ENCODE measurements at regions not wholly inside any gene's neighbourhood (a gene's known extent, or its start where the extent isn't known, plus 50 kb on each side); places are given as distances from the start of the nearest gene placed in this dataset.

DNA sequence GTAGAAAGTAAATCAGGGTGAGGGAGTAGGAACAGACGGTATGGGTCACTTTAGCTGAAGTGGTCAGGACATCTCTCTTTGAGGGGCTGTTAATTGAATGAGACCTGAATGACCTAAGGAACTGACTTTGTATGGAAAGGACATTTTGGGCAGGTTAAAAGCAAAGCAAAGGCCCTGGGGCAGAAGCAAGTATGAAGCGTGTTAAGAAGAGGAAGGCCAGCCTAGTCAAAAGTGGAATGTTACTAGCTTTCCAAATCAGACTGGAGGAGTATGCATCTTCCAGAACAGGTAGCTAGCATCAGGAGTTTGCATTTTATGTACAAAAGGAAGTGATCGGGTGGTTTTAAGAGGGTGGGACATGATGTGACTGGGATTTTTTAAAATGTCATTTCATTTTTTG is 70.9 kb upstream of the PCGF5 start:
- no peak for DNase-seq

DNA sequence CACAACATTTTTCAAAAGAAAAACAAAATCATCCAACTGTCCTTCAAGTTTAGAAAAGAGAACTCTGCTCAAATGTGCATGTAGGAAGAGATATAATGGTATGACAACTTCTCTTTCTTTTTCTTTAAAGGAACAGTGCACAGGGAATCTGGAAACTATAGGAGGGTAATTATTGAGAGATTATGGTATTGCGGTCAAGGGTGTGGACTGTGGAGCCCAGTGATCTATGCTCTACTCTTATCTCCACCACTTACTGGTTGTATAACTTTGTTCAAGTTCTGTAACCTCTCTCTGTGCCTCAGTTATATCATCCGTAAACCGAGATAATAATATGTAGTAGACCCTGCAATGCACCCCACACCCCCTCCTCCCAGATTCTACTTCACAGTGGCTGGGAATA is 69.8 kb upstream of the PCGF5 start:
- no peak for DNase-seq

DNA sequence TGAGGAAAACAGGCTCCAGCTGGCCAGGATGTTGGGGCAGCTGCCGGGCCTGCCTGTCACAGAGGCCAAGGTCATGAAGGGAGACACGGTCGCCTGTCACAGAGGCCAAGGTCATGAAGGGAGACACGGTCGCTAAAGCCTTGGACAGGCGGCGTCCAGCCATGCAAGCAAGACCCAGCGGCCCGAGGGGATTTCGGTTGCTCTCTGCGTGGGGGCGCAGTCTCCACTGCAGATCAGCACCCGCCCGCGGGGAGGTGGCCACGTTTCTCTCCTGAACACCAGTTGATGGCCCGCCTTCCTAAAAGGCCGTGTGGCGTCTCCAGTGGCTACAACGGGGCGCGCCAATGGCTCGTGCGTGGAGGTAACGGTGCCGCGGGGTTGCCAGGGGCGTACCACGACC is 67.0 kb upstream of the PCGF5 start:
- no peak for DNase-seq

DNA sequence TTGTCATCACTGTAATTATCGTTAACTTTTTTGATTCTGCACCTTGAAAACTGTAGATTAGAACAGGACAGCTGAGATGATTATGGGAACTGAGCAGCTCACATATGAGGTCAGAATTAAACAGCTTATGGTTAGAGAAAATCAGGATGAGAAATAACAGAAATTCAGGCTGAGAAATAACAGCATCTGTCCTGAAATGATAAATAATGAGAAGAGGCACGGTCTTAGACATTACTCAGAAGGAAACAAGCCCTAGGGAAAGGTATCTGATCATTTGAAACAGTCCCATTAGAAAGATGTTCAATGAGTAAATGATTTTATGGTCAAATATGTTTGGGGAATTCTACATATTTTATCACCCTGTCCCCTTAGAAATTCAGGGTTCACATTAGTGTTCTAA is 65.6 kb upstream of the PCGF5 start:
- no peak for DNase-seq

DNA sequence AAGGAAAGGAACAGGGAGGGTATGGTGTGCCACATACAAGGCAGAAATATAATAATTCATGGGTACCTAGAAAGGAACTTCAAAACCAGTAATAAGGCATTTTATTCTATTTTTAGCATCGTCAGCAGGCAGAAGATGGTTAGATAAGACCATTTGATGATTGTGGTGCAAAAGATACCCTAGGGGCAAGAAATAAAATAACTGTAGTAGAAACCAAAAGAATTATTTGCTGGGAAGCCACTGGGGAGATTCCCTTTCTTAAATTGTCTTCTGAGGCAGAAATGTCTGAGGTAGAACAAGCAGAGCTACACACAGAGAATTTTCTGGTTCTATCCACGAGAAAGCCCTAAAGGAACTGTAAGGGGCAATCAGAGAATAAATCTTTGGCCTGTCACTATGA is 64.3 kb upstream of the PCGF5 start:
- DNase-seq, result no peak

DNA sequence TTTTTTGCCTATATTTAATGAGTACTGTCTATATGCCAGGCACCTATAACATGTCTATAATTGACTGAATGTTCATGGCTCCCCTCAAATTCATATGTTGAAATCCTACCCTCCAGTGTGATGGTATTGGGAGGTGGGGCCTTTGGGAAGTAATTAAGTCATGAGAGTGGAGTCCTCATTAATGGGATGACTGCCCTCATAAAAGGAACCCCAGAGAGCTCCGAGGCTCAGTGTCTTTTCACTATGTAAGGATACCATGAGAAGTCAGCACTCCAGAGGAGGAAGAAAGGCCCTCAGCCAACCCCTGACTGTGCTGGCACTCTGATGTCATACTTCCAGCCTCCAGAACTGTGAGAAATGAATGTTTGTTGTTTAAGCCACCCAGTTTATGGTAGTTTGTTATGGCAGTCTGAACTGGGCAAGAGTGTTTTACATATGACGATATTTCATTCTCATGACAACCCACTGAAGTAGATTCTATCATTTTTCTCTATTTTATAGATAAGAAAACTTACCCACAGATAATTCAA is 61.1 kb upstream of the PCGF5 start:
- DNase-seq, result no peak

DNA sequence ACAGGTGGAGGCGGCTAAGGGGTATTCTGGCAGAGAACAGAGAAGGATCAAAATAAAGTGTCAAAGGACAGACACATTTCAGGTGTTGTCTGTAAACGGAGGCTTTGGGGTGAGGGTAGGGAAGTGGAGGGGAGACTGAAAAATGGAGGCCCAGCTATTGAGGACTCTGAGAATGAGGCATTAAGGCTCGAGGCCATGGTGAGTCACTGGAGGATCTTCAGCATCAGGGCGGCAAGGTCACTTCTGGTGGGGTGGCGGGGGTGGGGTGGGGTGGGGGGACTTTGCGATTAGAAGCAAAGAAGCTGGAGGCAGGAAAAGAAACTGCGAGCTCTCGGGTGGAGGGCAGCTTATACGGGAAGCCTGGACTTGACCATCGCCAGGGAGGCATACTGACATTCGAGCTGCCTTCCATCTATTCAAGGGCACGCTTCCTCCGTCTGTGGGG is 58.4 kb upstream of the PCGF5 start:
- DNase-seq, result no peak

DNA sequence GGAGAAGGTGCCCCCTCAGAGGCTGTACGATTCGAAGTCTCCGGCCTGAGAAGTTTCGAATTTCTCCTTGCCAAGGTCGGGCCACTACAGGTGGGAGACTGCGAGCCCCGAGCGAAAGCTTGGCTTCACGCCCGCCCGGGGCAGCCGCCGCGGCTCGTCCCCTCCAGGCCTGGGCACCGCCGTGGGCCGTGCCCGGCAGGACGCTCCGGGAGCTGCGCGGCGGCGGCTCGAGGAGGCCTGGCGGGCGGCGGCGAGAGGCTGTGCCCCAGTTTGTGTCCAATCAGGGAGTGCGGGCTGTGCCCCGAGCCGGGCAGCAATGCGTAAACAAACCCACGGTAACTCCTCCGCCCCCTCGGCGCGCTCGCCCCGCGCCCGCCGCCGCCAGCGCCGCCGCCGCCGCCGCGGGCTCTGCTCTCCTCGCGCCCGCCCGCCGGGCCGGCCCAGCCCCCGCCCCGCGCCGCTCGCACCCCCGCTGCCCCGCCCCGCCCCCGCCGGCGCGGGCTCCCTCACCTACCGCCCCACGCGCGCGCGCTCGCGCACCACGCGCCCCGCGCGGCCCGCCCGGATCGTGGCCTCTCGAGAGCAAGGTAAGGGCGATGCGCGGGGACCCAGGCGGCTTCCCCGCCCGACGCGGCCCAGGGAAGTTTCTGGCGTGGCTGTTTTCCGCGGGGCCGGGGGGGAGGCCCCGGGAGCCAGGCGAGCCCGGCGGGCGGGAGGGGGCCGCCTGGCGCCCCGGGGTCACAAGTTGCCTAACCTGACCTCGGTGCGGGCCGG is 57.8 kb upstream of the PCGF5 start:
- DNase-seq, result peak; percentile 80

DNA sequence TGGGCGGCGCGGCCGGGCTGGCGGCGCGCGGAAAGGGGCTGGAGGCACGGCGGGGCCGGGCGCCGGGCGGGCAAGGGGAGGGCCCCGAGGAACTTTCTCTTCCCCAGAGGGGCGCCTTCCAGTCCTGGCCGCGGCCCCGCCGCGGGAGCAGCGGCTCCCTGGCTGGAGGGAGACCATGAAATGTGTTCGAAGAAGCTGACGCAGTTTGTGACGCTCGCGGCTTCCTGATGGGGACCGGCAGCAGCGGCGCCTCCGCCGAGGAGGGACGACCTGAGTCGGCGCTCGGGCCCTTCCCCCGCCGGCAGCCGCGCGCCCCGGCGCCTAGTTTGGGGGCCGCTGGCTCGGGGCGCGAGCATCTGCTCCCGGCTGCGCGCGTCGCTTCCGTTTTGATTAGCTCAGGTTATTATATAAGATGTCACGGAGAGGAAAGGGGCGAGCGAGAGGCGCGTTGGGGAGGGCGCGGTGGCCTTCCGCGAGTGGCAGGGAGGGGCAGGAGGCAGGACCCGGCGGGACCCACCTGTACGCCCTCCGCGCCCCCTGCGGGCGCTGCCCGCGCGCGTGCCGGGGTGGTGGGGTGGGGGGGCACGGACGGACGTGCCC is 57.1 kb upstream of the PCGF5 start:
- peak; percentile 90 for DNase-seq

DNA sequence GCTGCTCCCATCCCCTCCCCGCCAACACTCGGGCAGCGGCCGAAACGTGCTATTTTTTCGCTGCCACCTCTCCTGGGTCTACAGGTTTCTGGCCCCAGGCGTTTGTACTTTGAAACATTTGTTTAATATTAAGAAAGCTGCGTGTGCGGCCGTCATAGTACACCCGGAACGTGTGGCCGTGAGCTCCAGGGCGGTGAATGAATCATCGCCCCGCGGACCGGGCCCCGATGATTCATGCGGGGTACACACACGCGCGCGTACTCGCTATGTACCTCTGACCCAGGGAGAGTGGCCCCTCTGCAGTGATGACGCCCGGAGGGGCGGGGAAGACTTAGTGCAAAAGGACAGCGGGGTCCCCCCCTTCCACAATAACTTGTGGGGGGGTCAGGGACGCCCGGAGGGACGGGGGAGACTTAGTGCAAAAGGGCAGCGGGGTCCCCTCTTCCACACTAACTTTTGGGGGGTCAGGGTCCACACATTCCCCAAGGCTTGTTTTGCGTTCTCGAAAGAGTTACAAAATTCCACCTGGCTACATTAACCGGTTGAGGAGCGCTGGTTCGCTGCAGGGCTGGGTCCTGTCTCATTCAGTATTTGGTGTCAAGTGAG is 56.5 kb upstream of the PCGF5 start:
- no peak for DNase-seq

DNA sequence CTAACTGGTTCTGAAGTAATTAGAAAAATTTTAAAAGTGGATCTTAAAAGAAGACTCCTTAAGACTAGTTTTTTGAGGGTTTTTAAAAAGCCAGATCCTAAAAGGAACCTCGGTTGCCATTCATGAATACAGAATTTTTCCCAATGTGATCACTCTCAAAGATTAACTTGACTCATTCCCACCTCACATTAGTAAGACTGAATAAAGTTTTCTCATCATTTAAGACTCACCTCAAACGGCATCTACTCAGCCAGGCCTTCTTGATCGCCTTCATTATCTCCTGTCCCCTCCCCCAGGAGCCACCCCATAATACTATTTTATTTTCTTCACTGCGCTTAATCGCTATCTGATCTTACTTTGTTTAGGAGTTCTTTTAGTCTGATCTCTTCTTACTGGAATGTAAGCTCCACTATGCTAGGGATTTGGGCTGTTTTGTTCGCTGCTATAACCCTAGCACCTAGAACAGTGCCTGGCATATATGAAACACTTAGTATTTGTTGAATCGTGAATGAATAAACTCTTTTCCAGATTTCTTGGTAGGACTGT is 55.9 kb upstream of the PCGF5 start:
- DNase-seq, result no peak

DNA sequence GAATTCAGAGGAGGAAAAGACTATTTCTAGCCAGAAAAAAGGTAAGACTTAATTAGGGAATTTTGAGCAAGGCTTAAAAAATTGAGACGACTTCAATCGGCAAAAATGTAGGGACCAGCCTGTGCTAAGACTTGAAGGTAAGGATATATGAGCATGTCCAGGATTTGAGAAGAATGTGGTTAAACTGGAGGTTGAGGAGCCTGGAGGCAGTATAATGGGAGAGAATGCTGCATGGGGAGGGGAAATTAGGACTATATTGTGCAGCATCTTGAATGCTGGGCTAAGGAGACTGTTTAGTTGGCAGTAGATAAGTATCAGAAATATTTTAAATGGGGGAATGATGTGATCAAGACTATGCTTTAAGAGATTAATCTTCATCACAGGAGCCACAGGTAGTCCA is 53.1 kb upstream of the PCGF5 start:
- no peak for DNase-seq

DNA sequence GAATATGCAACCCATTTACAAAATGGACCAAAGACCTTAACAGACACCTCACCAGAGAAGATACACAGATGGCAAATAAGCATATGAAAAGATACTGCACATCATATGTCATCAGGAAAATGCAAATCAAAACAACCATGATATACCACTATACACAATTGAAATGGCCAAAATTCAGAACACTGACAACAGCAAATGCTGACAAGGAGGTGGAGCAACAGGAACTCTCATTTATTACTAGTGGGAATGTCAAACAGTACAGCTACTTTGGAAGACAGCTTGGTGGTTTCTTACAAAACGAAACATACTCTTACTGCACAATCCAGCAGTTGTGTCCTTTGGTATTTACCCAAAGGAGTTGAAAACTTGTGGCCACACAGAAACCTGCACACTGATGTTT is 50.0 kb upstream of the PCGF5 start:
- no peak for DNase-seq
